Subcutaneous abdominal adipose tissue (tissue), 5 donors: ENCODE measurements at regions not wholly inside any gene's neighbourhood (a gene's known extent, or its start where the extent isn't known, plus 50 kb on each side); places are given as distances from the start of the nearest gene placed in this dataset.

Experiments used
- H3K27ac ChIP-seq: one replicate; pipeline ENCODE4 v1.7.0; 2013; ENCODE audit warnings: low read depth, mild to moderate bottlenecking, inconsistent platforms, low read length, moderate library complexity
- H3K27me3 ChIP-seq, 5 donors: one replicate each; pipeline ENCODE4 v1.7.0; 2013; ENCODE audit warnings: low read length in 5 of 5, inconsistent platforms in 1 of 5; ENCODE audit not compliant: control insufficient read depth in 5 of 5, insufficient read depth in 4 of 5
- H3K36me3 ChIP-seq, 5 donors: one replicate each; pipeline ENCODE4 v1.7.0; 2013; ENCODE audit warnings: low read length in 5 of 5; ENCODE audit not compliant: control insufficient read depth in 5 of 5, insufficient read depth in 5 of 5
- H3K4me1 ChIP-seq, 5 donors: one replicate each; pipeline ENCODE4 v1.7.0; 2013; ENCODE audit warnings: low read length in 5 of 5, mild to moderate bottlenecking in 3 of 5, moderate library complexity in 1 of 5; ENCODE audit not compliant: control insufficient read depth in 5 of 5, insufficient read depth in 5 of 5
- H3K4me3 ChIP-seq, 5 donors: one replicate each; pipeline ENCODE4 v1.7.0; 2013; ENCODE audit warnings: low read length in 5 of 5, low read depth in 1 of 5
- H3K9ac ChIP-seq, 5 donors: one replicate each; pipeline ENCODE4 v1.7.0; 2013; ENCODE audit warnings: low read length in 5 of 5, mild to moderate bottlenecking in 4 of 5, moderate library complexity in 3 of 5
- H3K9me3 ChIP-seq, 5 donors: one replicate each; pipeline ENCODE4 v1.7.0; 2013; ENCODE audit warnings: low read length in 5 of 5; ENCODE audit not compliant: control insufficient read depth in 5 of 5
- donor health status: healthy.
- donor health status: healthy.
- donor health status: healthy.
- donor health status: healthy.
- donor health status: healthy.

GRCh38 chr2:144323946-144324345, 196.0 kb downstream of the ZEB2 start:
- no peaks in the 10 kb centered on the region for H3K9me3 ChIP-seq
- peaks cover 0 to 12% (median 6%) of the 10 kb centered on the region in 5 donors for H3K4me1 ChIP-seq
- H3K27ac ChIP-seq: no peak overlapping the region
- no peak overlapping the region for H3K4me3 ChIP-seq
- no peaks in the 10 kb centered on the region for H3K36me3 ChIP-seq
- no peaks in the 10 kb centered on the region for H3K27me3 ChIP-seq
- H3K9ac ChIP-seq: no peak overlapping the region

DNA sequence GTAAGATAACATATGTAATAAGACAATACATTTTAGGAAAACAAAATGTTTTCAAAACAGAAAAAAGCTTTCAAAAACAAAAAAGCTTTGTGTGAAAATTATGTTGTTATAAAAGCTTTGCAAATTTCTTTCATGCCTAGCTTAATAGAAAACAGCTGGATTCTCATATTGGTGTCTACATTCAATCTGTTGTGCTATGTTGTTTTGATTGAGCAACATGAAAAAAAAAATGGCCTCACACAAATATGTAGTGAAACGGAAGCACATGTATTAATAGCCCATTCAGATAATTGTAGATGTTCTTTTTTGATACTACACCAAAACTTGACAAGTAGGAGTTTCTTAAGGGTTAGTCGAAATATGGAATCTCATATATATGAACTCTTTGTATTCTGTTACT, 197.5 kb downstream of the ZEB2 start:
- no peaks in the 10 kb centered on the region for H3K36me3 ChIP-seq
- peaks cover 0 to 12% (median 6%) of the 10 kb centered on the region in 5 donors for H3K4me1 ChIP-seq
- H3K9ac ChIP-seq: no peak overlapping the region
- no peaks in the 10 kb centered on the region for H3K9me3 ChIP-seq
- peak overlapping the region; percentile 49 for H3K27ac ChIP-seq
- no peaks in the 10 kb centered on the region for H3K27me3 ChIP-seq
- H3K4me3 ChIP-seq: no peak overlapping the region

DNA sequence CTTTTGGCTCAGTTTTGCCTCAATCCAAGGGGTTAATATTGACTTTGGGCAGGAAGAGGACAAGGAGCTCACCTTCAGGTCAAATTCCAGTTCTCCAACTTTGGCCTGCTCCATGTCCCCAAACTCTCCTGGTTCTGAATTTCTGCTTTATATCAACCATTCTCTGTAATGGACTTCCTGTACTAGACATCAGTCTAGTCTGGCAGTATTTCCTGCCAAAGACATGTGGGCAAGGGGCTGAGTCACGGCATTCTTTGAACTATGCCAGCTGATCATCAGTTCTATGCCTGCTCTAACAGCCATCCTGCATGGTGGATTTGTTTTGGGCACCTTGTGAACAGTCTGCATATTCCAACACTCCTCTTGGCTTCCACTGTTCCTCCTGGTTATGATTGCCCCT, 199.4 kb downstream of the ZEB2 start:
- H3K9me3 ChIP-seq: no peaks in the 10 kb centered on the region
- H3K9ac ChIP-seq: no peak overlapping the region
- no peak overlapping the region for H3K27ac ChIP-seq
- H3K4me1 ChIP-seq: peaks cover 0 to 12% (median 6%) of the 10 kb centered on the region in 5 donors
- no peaks in the 10 kb centered on the region for H3K36me3 ChIP-seq
- no peak overlapping the region for H3K4me3 ChIP-seq
- no peaks in the 10 kb centered on the region for H3K27me3 ChIP-seq

DNA sequence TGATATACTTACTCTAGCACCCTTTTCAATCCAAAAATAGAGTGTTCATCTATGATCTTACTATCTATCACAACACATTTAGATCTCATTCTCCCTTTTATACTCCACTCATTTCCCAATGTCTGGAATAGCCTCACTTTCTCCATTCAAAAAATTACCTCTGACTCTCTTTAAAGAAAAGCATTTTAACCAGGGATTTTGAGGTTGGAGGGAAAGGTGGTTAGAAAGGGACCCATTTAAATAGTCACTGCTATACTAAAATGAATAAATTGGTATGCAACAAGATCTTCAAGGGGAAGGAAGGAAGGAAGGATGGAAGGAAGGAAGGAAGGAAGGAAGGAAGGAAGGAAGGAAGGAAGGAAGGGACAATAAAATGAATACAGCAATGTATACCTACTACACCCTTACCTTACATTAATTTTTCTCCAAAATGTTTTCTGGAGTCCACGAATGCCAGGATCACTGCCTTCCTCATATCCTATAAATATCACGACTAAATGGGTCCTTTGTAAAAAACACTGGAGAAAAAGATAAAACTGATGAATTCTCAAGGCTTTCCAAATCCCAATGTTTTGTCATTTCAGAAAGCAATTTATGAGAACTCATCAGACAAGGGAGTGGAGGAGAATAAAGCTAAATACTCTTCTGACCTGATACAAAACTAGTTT, 202.7 kb downstream of the ZEB2 start:
- no peak overlapping the region for H3K27ac ChIP-seq
- peaks cover 0 to 7% (median 6%) of the 10 kb centered on the region in 5 donors for H3K4me1 ChIP-seq
- H3K27me3 ChIP-seq: no peaks in the 10 kb centered on the region
- no peak overlapping the region for H3K4me3 ChIP-seq
- no peaks in the 10 kb centered on the region for H3K36me3 ChIP-seq
- peaks cover 0 to 5% (median 0%) of the 10 kb centered on the region in 5 donors for H3K9me3 ChIP-seq
- no peak overlapping the region for H3K9ac ChIP-seq

DNA sequence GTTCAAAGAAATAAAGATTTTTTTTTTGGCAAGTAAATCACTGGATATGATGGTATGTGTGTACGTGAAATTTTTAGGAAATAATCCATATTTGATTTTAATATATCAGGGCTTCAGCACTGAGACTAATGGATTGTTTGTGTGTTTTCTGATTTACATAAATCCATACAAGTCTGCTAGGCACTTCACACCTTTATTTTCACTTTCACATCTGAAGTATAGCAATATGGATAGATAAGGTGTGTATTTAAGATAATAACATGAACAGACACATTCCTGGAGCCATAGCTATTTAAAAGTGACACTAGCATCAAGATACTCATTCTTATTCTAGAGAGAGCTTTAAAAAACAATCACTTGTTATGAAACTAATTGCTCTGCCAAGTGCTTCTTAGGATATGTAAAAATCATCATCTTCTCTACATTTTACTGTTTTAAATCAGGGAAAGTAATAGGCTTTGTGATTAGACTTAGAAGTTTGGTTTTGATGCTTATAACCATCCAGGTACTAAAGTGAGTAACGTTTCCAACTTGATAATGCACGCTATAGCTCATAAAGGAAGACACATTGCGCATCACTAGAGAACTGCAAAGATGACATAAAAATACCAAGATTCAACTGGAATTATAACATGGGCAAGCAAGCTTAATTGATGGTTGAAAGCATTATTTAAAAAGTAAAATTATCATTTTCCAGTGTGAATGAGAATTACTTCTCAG, 208.9 kb downstream of the ZEB2 start:
- peaks cover 0 to 5% (median 0%) of the 10 kb centered on the region in 5 donors for H3K9me3 ChIP-seq
- no peaks in the 10 kb centered on the region for H3K36me3 ChIP-seq
- no peak overlapping the region for H3K9ac ChIP-seq
- H3K27ac ChIP-seq: no peak overlapping the region
- H3K27me3 ChIP-seq: no peaks in the 10 kb centered on the region
- no peak overlapping the region for H3K4me3 ChIP-seq
- H3K4me1 ChIP-seq: no peaks in the 10 kb centered on the region

DNA sequence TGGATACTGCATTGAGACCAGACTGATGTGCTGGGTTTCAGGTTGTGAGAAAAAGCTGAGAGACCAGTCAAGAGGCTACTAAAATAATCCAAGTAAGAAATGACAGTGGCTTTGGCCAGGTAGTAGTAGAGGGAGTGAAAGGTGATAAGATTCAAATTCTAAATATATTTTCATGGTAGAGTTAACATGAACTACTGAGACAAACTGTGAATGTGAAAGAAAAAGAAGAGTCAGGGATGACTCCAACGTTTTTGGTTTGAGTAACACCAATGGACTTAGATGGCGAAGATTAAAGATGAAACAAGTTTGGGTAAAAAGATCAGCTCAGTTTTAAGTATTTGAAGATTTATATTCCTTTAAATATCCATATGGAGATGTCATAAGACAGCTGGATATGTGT, 209.4 kb downstream of the ZEB2 start:
- H3K9me3 ChIP-seq: peaks cover 0 to 5% (median 0%) of the 10 kb centered on the region in 5 donors
- H3K9ac ChIP-seq: no peak overlapping the region
- H3K27ac ChIP-seq: no peak overlapping the region
- H3K36me3 ChIP-seq: no peaks in the 10 kb centered on the region
- no peaks in the 10 kb centered on the region for H3K4me1 ChIP-seq
- H3K4me3 ChIP-seq: no peak overlapping the region
- no peaks in the 10 kb centered on the region for H3K27me3 ChIP-seq

GRCh38 chr2:144307711-144308110, 212.2 kb downstream of the ZEB2 start:
- Histone ChIP-seq H3K27me3 (no peaks in the 10 kb centered on the region), H3K9ac (no peak overlapping the region), H3K36me3 (no peaks in the 10 kb centered on the region), H3K4me3 (no peak overlapping the region), H3K27ac (no peak overlapping the region), H3K4me1 (no peaks in the 10 kb centered on the region), H3K9me3 (peaks cover 0 to 5% (median 0%) of the 10 kb centered on the region in 5 donors)

GRCh38 chr2:144304202-144304601, 215.7 kb downstream of the ZEB2 start:
- Histone ChIP-seq H3K4me1 (no peaks in the 10 kb centered on the region), H3K4me3 (no peak overlapping the region), H3K9ac (no peak overlapping the region), H3K36me3 (no peaks in the 10 kb centered on the region), H3K27me3 (no peaks in the 10 kb centered on the region), H3K27ac (no peak overlapping the region), H3K9me3 (no peaks in the 10 kb centered on the region)

- Histone ChIP-seq H3K27ac (no peak overlapping the region), H3K27me3 (no peaks in the 10 kb centered on the region), H3K9ac (no peak overlapping the region), H3K4me1 (no peaks in the 10 kb centered on the region), H3K9me3 (no peaks in the 10 kb centered on the region), H3K4me3 (no peak overlapping the region), H3K36me3 (no peaks in the 10 kb centered on the region)
These were observed 219.3 kb downstream of the ZEB2 start for GRCh38 chr2:144300632-144301031.

- H3K36me3 ChIP-seq: peaks cover 0 to 2% (median 0%) of the 10 kb centered on the region in 5 donors
- H3K4me3 ChIP-seq: no peak overlapping the region
- H3K4me1 ChIP-seq: no peaks in the 10 kb centered on the region
- no peak overlapping the region for H3K27ac ChIP-seq
- no peaks in the 10 kb centered on the region for H3K9me3 ChIP-seq
- H3K9ac ChIP-seq: no peak overlapping the region
- H3K27me3 ChIP-seq: no peaks in the 10 kb centered on the region
These were observed 229.6 kb downstream of the ZEB2 start for GRCh38 chr2:144290276-144290675.
